HepG2 (cell line): ENCODE measurements at regions not wholly inside any gene's neighbourhood (a gene's known extent, or its start where the extent isn't known, plus 50 kb on each side); places are given as distances from the start of the nearest gene placed in this dataset.

ENCODE experiments used
- CREB1 ChIP-seq, 2 experiments: fragments of 450-650 bp in 1 of 2; IDR thresholded peaks; 2 replicates each; pipeline ENCODE4 v1.6.1; 2016 to 2017; ENCODE audit warnings: control low read depth in 1 of 2, mild to moderate bottlenecking in 1 of 2, missing compliant biosample characterization in 1 of 2, missing genetic modification characterization in 1 of 2
- CTCF ChIP-seq: sonication (generic); formaldehyde crosslinking; IDR thresholded peaks from 2 replicates; pipeline ENCODE4 v1.5.0; 2020; ENCODE audit warnings: mild to moderate bottlenecking, missing genetic modification reagents, moderate library complexity
- POLR2A ChIP-seq, 2 experiments: IDR thresholded peaks; 2 replicates each; pipeline ENCODE4 v1.6.1; 2011; ENCODE audit warnings: low read depth in 2 of 2, low read length in 2 of 2, mild to moderate bottlenecking in 1 of 2, moderate library complexity in 1 of 2; ENCODE audit not compliant: insufficient read depth in 1 of 2
- SMC3 ChIP-seq: IDR thresholded peaks from 2 replicates; pipeline ENCODE4 v1.6.1; 2011; ENCODE audit warnings: low read length, improper control_type of control experiment
- SP1 ChIP-seq, 2 experiments: fragments of 450-650 bp in 1 of 2; sonication (generic) in 1 of 2; formaldehyde crosslinking in 1 of 2; IDR thresholded peaks; 2 replicates each; pipeline versions ENCODE4 v1.4.0 to v1.6.1; 2016 to 2020; ENCODE audit warnings: missing genetic modification reagents in 1 of 2
- ZFP1 ChIP-seq: IDR thresholded peaks from 2 replicates; pipeline ENCODE4 v1.6.1; 2016
- ZFP36 ChIP-seq: fragments of 150-350 bp; IDR thresholded peaks from 2 replicates; pipeline ENCODE4 v1.6.1; 2018; ENCODE audit warnings: borderline replicate concordance, low read length, low read depth; ENCODE audit not compliant: partially characterized antibody
- ZNF280B ChIP-seq: sonication (generic); formaldehyde crosslinking; IDR thresholded peaks from 2 replicates; pipeline ENCODE4 v1.5.0; 2020; ENCODE audit warnings: missing genetic modification reagents, mild to moderate bottlenecking, borderline replicate concordance

GRCh38 chr10:29102233-29102632, 186.6 kb upstream of the LYZL1 start:
- TF ChIP-seq ZFP1 (CRISPR knock-in tag), result no peak
- no peak for TF ChIP-seq SMC3
- no peak for TF ChIP-seq CREB1 (IDR thresholded peaks at IDR 0.05)
- TF ChIP-seq CREB1 (CRISPR knock-in tag; IDR thresholded peaks at IDR 0.05), result no peak
- TF ChIP-seq POLR2A (IDR thresholded peaks at IDR 0.05; ENCODE audit: insufficient read depth in 1 of 2, low read depth in 2 of 2, low read length in 2 of 2), result no peak
- no peak for TF ChIP-seq SP1 (IDR thresholded peaks at IDR 0.05)
- no peak for TF ChIP-seq SP1 (CRISPR knock-in tag; IDR thresholded peaks at IDR 0.05)
- TF ChIP-seq CTCF (CRISPR knock-in tag), result no peak
- TF ChIP-seq ZNF280B (CRISPR knock-in tag), result no peak
- no peak for TF ChIP-seq ZFP36
